WTC11 (cell line): ENCODE measurements at regions not wholly inside any gene's neighbourhood (a gene's known extent, or its start where the extent isn't known, plus 50 kb on each side); places are given as distances from the start of the nearest gene placed in this dataset.
A peak's percentile ranks its signal among the peaks of the same experiment; 100 is the strongest.

ENCODE experiments used
- ATAC-seq: fragments of 200-7000 bp; cut with Tn5 transposase; 2 replicates; pipeline ENCODE4 v1.10.0; 2021; ENCODE audit warnings: mild to moderate bottlenecking, moderate library complexity
- CTCF ChIA-PET: fragments of 300-600 bp; sonication (Branson Sonifier 250); formaldehyde crosslinking; loops from one replicate; lab custom pipeline; 2021; ENCODE audit warnings: antibody characterized with exemption; lab: Charles Lee
- POLR2A ChIA-PET: fragments of 350-600 bp; sonication (Branson Sonifier 250); formaldehyde crosslinking; loops from one replicate; lab custom pipeline; 2021; ENCODE audit warnings: antibody characterized with exemption; lab: Charles Lee
- DNase-seq: peaks from one replicate; pipeline ENCODE4 v3.0.0; 2021; ENCODE audit warnings: low spot score
- H3K27ac Mint-ChIP-seq: 2 replicates; pipeline ENCODE4 v1.8.0; 2021; ENCODE audit warnings: mixed read lengths
- H3K27me3 Mint-ChIP-seq: 2 replicates; pipeline ENCODE4 v1.8.0; 2021; ENCODE audit warnings: low read depth, mild to moderate bottlenecking, moderate library complexity, mixed read lengths
- H3K36me3 Mint-ChIP-seq: 2 replicates; pipeline ENCODE4 v1.8.0; 2021; ENCODE audit warnings: mixed read lengths
- H3K4me1 Mint-ChIP-seq: 2 replicates; pipeline ENCODE4 v1.8.0; 2022; ENCODE audit warnings: mixed read lengths
- H3K4me3 Mint-ChIP-seq: 2 replicates; pipeline ENCODE4 v1.8.0; 2021; ENCODE audit warnings: mild to moderate bottlenecking, moderate library complexity, mixed read lengths
- H3K9me3 Mint-ChIP-seq: 2 replicates; pipeline ENCODE4 v1.8.0; 2021; ENCODE audit warnings: mixed read lengths
- AR ChIP-seq: fragments of 250-450 bp; sonication (Bioruptor Pico); IDR thresholded peaks from 2 replicates; pipeline ENCODE4 v1.9.0; 2021; ENCODE audit warnings: mild to moderate bottlenecking
- CBFB ChIP-seq: sonication (generic); formaldehyde crosslinking; IDR thresholded peaks from 2 replicates; pipeline ENCODE4 v1.8.1; 2022; ENCODE audit warnings: mild to moderate bottlenecking, low read depth, missing genetic modification reagents
- CREM ChIP-seq: sonication (generic); formaldehyde crosslinking; IDR thresholded peaks from 2 replicates; pipeline ENCODE4 v1.8.1; 2022; ENCODE audit warnings: mild to moderate bottlenecking, missing genetic modification reagents, moderate library complexity
- E2F1 ChIP-seq: sonication (generic); formaldehyde crosslinking; IDR thresholded peaks from 2 replicates; pipeline ENCODE4 v1.8.0; 2022; ENCODE audit warnings: mild to moderate bottlenecking, missing genetic modification reagents
- E2F5 ChIP-seq: sonication (generic); formaldehyde crosslinking; IDR thresholded peaks from 2 replicates; pipeline ENCODE4 v1.8.1; 2022; ENCODE audit warnings: mild to moderate bottlenecking, moderate library complexity, missing genetic modification reagents
- FOXJ3 ChIP-seq: sonication (generic); formaldehyde crosslinking; IDR thresholded peaks from 2 replicates; pipeline ENCODE4 v1.9.0; 2021; ENCODE audit warnings: missing genetic modification reagents, mild to moderate bottlenecking, borderline replicate concordance
- FOXK1 ChIP-seq: sonication (generic); formaldehyde crosslinking; IDR thresholded peaks from 2 replicates; pipeline ENCODE4 v1.8.0; 2022; ENCODE audit warnings: mild to moderate bottlenecking, moderate library complexity, missing genetic modification reagents
- HMGA2 ChIP-seq: fragments of 250-450 bp; sonication (Bioruptor Pico); IDR thresholded peaks from 2 replicates; pipeline ENCODE4 v1.4.0; 2021; ENCODE audit warnings: mild to moderate bottlenecking, moderate library complexity
- JAZF1 ChIP-seq: fragments of 250-450 bp; sonication (Bioruptor Pico); IDR thresholded peaks from 2 replicates; pipeline ENCODE4 v1.9.0; 2021; ENCODE audit warnings: moderate library complexity, mild to moderate bottlenecking, inconsistent platforms
- JUN ChIP-seq: sonication (generic); formaldehyde crosslinking; IDR thresholded peaks from 2 replicates; pipeline ENCODE4 v1.8.0; 2023; ENCODE audit warnings: mild to moderate bottlenecking, missing genetic modification reagents
- MYBL2 ChIP-seq: sonication (generic); formaldehyde crosslinking; IDR thresholded peaks from 2 replicates; pipeline ENCODE4 v1.8.1; 2023; ENCODE audit warnings: mild to moderate bottlenecking, moderate library complexity, missing genetic modification reagents
- NFE2L1 ChIP-seq: sonication (generic); formaldehyde crosslinking; IDR thresholded peaks from 2 replicates; pipeline ENCODE4 v1.8.1; 2023; ENCODE audit warnings: missing genetic modification reagents
- NR2C2 ChIP-seq: sonication (generic); formaldehyde crosslinking; IDR thresholded peaks from 2 replicates; pipeline ENCODE4 v1.8.0; 2022; ENCODE audit warnings: mild to moderate bottlenecking, missing genetic modification reagents
- PREB ChIP-seq: sonication (generic); formaldehyde crosslinking; IDR thresholded peaks from 2 replicates; pipeline ENCODE4 v1.8.1; 2022; ENCODE audit warnings: mild to moderate bottlenecking, missing genetic modification reagents, moderate library complexity, borderline replicate concordance
- PRRX2 ChIP-seq: fragments of 250-450 bp; sonication (Bioruptor Pico); IDR thresholded peaks from 2 replicates; pipeline ENCODE4 v1.8.0; 2021; ENCODE audit warnings: mild to moderate bottlenecking
- RORB ChIP-seq: fragments of 250-450 bp; sonication (Bioruptor Pico); IDR thresholded peaks from 2 replicates; pipeline ENCODE4 v1.9.0; 2021; ENCODE audit warnings: mild to moderate bottlenecking
- SMAD3 ChIP-seq: sonication (generic); formaldehyde crosslinking; IDR thresholded peaks from 2 replicates; pipeline ENCODE4 v1.8.0; 2022; ENCODE audit warnings: missing genetic modification reagents, mild to moderate bottlenecking, borderline replicate concordance
- SP1 ChIP-seq: sonication (generic); formaldehyde crosslinking; conservative IDR thresholded peaks from 2 replicates; pipeline ENCODE4 v1.8.1; 2022; ENCODE audit warnings: missing genetic modification reagents
- TEAD4 ChIP-seq: sonication (generic); formaldehyde crosslinking; IDR thresholded peaks from 2 replicates; pipeline ENCODE4 v1.8.0; 2022; ENCODE audit warnings: mild to moderate bottlenecking, missing genetic modification reagents
- ZNF425 ChIP-seq: fragments of 250-450 bp; sonication (Bioruptor Pico); conservative IDR thresholded peaks from 2 replicates; pipeline ENCODE4 v1.9.0; 2021; ENCODE audit warnings: mild to moderate bottlenecking
- ZNF532 ChIP-seq: fragments of 250-450 bp; sonication (Bioruptor Pico); IDR thresholded peaks from 2 replicates; pipeline ENCODE4 v1.9.0; 2021; ENCODE audit warnings: mild to moderate bottlenecking, borderline replicate concordance

GRCh38 chr2:183490489-183490888 lies 366.2 kb downstream of the NUP35 start:
- CTCF ChIA-PET = no interaction called here
- Mint-ChIP-seq H3K27me3 (no peaks in the 10 kb centered on the region), H3K4me1 (peaks cover 19% of the 10 kb centered on the region), H3K27ac (no peak overlapping the region), H3K36me3 (no peaks in the 10 kb centered on the region), H3K9me3 (no peaks in the 10 kb centered on the region), H3K4me3 (no peak overlapping the region)
- DNase-seq (no peak), ATAC-seq (no peak)
- TF ChIP-seq MYBL2 (CRISPR knock-in tag) (no peak), SMAD3 (CRISPR knock-in tag) (no peak), NR2C2 (CRISPR knock-in tag) (no peak), HMGA2 (CRISPR knock-in tag) (no peak), RORB (CRISPR knock-in tag) (no peak), E2F1 (CRISPR knock-in tag) (no peak), CBFB (CRISPR knock-in tag) (no peak), SP1 (CRISPR knock-in tag) (no peak), ZNF425 (CRISPR knock-in tag) (no peak), CREM (no peak), JAZF1 (CRISPR knock-in tag) (no peak), PREB (CRISPR knock-in tag) (no peak), FOXK1 (CRISPR knock-in tag) (no peak)
- POLR2A ChIA-PET = no interaction called here

GRCh38 chr2:183490914-183491313 lies 366.7 kb downstream of the NUP35 start:
- CTCF ChIA-PET = no interaction called here
- Mint-ChIP-seq H3K36me3 (no peaks in the 10 kb centered on the region), H3K9me3 (no peaks in the 10 kb centered on the region), H3K4me1 (peaks cover 23% of the 10 kb centered on the region), H3K27me3 (no peaks in the 10 kb centered on the region), H3K27ac (no peak overlapping the region), H3K4me3 (no peak overlapping the region)
- no peak for DNase-seq
- ATAC-seq = peak; percentile 80
- POLR2A ChIA-PET = no interaction called here
- no peak for TF ChIP-seq ZNF532
- no peak for TF ChIP-seq TEAD4 (CRISPR knock-in tag)
- TF ChIP-seq PRRX2 (CRISPR knock-in tag) = no peak
- no peak for TF ChIP-seq E2F5 (CRISPR knock-in tag)
- no peak for TF ChIP-seq NFE2L1 (CRISPR knock-in tag)
- TF ChIP-seq FOXJ3 (CRISPR knock-in tag) = no peak
- no peak for TF ChIP-seq AR (CRISPR knock-in tag)
- TF ChIP-seq JUN (CRISPR knock-in tag) = no peak
